ENCODE measurements at regions not wholly inside any gene's neighbourhood (a gene's known extent, or its start where the extent isn't known, plus 50 kb on each side); places are given as distances from the start of the nearest gene placed in this dataset.

- TF ChIP-seq EZH2 (IDR thresholded peaks at IDR 0.05; ENCODE audit: insufficient read depth, low read length) = no peak
- TF ChIP-seq CTCF (IDR thresholded peaks at IDR 0.05; ENCODE audit: insufficient read depth, low read depth, low read length) = no peak
These were observed 58.2 kb upstream of the GPC4 start for GRCh38 chrX:133473451-133473850.

Data from astrocyte (in vitro differentiated cells and primary cell).